GM10266 (cell line): ENCODE measurements at regions not wholly inside any gene's neighbourhood (a gene's known extent, or its start where the extent isn't known, plus 50 kb on each side); places are given as distances from the start of the nearest gene placed in this dataset.

Experiments
- DNase-seq: peaks from one replicate; pipeline ENCODE4 v3.0.0; 2012; ENCODE audit errors: extremely low spot score
- CTCF ChIP-seq: IDR thresholded peaks from 2 replicates; pipeline ENCODE4 v1.5.1; 2012; ENCODE audit warnings: mild to moderate bottlenecking, low read depth; ENCODE audit not compliant: control insufficient read depth, insufficient read depth; ENCODE audit errors: missing control alignments

GRCh38 chr13:56201834-56202233, 938.9 kb upstream of the PRR20A start:
- no peak for TF ChIP-seq CTCF
- DNase-seq: no peak

GRCh38 chr13:56216221-56216620, 924.5 kb upstream of the PRR20A start:
- DNase-seq: no peak
- TF ChIP-seq CTCF: no peak

GRCh38 chr13:56247692-56248091, 893.0 kb upstream of the PRR20A start:
- no peak for DNase-seq
- no peak for TF ChIP-seq CTCF

GRCh38 chr13:56271686-56272085, 869.0 kb upstream of the PRR20A start:
- no peak for DNase-seq
- no peak for TF ChIP-seq CTCF

GRCh38 chr13:56283262-56283828, 857.4 kb upstream of the PRR20A start:
- no peak for TF ChIP-seq CTCF
- no peak for DNase-seq

GRCh38 chr13:56299650-56300049, 841.1 kb upstream of the PRR20A start:
- TF ChIP-seq CTCF: no peak

GRCh38 chr13:56314765-56315164, 826.0 kb upstream of the PRR20A start:
- DNase-seq: no peak
- TF ChIP-seq CTCF: no peak

More at GRCh38 chr13:56299650-56300049, 841.1 kb upstream of the PRR20A start:
- DNase-seq: no peak
